GM23338 (cell line): ENCODE measurements at regions not wholly inside any gene's neighbourhood (a gene's known extent, or its start where the extent isn't known, plus 50 kb on each side); places are given as distances from the start of the nearest gene placed in this dataset.

Experiments
- ATAC-seq: fragments of 200-7000 bp; cut with Tn5 transposase; 3 replicates; pipeline ENCODE4 v1.9.1; 2020
- DNase-seq: peaks from one replicate; pipeline ENCODE4 v3.0.0-alpha.2; 2015; ENCODE audit warnings: low spot score
- H2AFZ ChIP-seq: fragments of 200-600 bp; sonication (generic); 2 replicates; pipeline ENCODE4 v1.8.0; 2016; ENCODE audit warnings: antibody characterized with exemption, mild to moderate bottlenecking, moderate library complexity
- H3F3A ChIP-seq: fragments of 200-600 bp; sonication (generic); replicated peaks from 2 replicates; pipeline ENCODE4 v1.8.0; 2017; ENCODE audit warnings: antibody characterized with exemption, mixed run types, low read depth
- H3K27ac ChIP-seq: fragments of 200-600 bp; sonication (generic); 2 replicates; pipeline ENCODE4 v1.6.1; 2016; ENCODE audit warnings: low read depth
- H3K27me3 ChIP-seq: fragments of 200-600 bp; sonication (generic); 2 replicates; pipeline ENCODE4 v1.8.0; 2016; ENCODE audit warnings: mild to moderate bottlenecking, mixed run types, moderate library complexity; ENCODE audit not compliant: insufficient read depth
- H3K36me3 ChIP-seq: fragments of 200-600 bp; sonication (generic); 2 replicates; pipeline ENCODE4 v1.8.0; 2016; ENCODE audit warnings: mild to moderate bottlenecking; ENCODE audit not compliant: insufficient read depth
- H3K4me1 ChIP-seq: fragments of 200-600 bp; sonication (generic); 2 replicates; pipeline ENCODE4 v1.8.0; 2016; ENCODE audit warnings: mild to moderate bottlenecking, moderate library complexity; ENCODE audit not compliant: insufficient read depth
- H3K4me2 ChIP-seq: fragments of 200-600 bp; sonication (generic); 2 replicates; pipeline ENCODE4 v1.7.1; 2017; ENCODE audit warnings: mixed run types
- H3K4me3 ChIP-seq: fragments of 200-600 bp; sonication (generic); 2 replicates; pipeline ENCODE4 v1.6.1; 2016; ENCODE audit warnings: mixed run types
- H3K79me2 ChIP-seq: fragments of 200-600 bp; sonication (generic); replicated peaks from 2 replicates; pipeline ENCODE4 v1.8.0; 2017; ENCODE audit warnings: mild to moderate bottlenecking; ENCODE audit not compliant: insufficient read depth
- H3K9me2 ChIP-seq: fragments of 200-600 bp; sonication (generic); 2 replicates; pipeline ENCODE4 v1.8.0; 2017; ENCODE audit not compliant: insufficient read depth
- H4K20me1 ChIP-seq: fragments of 200-600 bp; sonication (generic); replicated peaks from 2 replicates; pipeline ENCODE4 v1.8.0; 2017; ENCODE audit warnings: mild to moderate bottlenecking; ENCODE audit not compliant: insufficient read depth
- H3K27ac Mint-ChIP-seq: 2 replicates; pipeline ENCODE4 v1.8.0; 2020; ENCODE audit warnings: inconsistent platforms, mild to moderate bottlenecking, moderate library complexity, mixed read lengths
- H3K27me3 Mint-ChIP-seq: 3 replicates; pipeline ENCODE4 v1.8.0; 2022; ENCODE audit warnings: low read depth, mild to moderate bottlenecking, moderate library complexity, mixed read lengths, inconsistent platforms; ENCODE audit not compliant: insufficient read depth, poor library complexity
- H3K36me3 Mint-ChIP-seq: 3 replicates; pipeline ENCODE4 v1.8.0; 2021; ENCODE audit warnings: low read depth, mild to moderate bottlenecking, inconsistent platforms, moderate library complexity, mixed read lengths
- H3K4me1 Mint-ChIP-seq: 3 replicates; pipeline ENCODE4 v1.8.0; 2020; ENCODE audit warnings: mild to moderate bottlenecking, inconsistent platforms, mixed read lengths
- H3K4me3 Mint-ChIP-seq: 3 replicates; pipeline ENCODE4 v1.8.0; 2021; ENCODE audit warnings: moderate library complexity, mild to moderate bottlenecking, inconsistent platforms, mixed read lengths
- H3K9me3 Mint-ChIP-seq: 3 replicates; pipeline ENCODE4 v1.8.0; 2020; ENCODE audit warnings: moderate library complexity, mild to moderate bottlenecking, inconsistent platforms, mixed read lengths
- CREB1 ChIP-seq: fragments of 250-450 bp; sonication (Bioruptor Pico); IDR thresholded peaks from 2 replicates; pipeline ENCODE4 v1.5.0; 2020; ENCODE audit warnings: low read depth, mild to moderate bottlenecking, moderate library complexity
- ETS1 ChIP-seq: IDR thresholded peaks from 2 replicates; pipeline ENCODE4 v1.6.1; 2016; ENCODE audit warnings: antibody characterized with exemption
- EZH2 ChIP-seq: fragments of 200-600 bp; sonication (generic); IDR thresholded peaks from one replicate; pipeline ENCODE4 v1.8.0; 2017; ENCODE audit warnings: antibody characterized with exemption, mild to moderate bottlenecking, low read depth; ENCODE audit not compliant: unreplicated experiment
- JUNB ChIP-seq: IDR thresholded peaks from one replicate; pipeline ENCODE4 v1.6.1; 2016; ENCODE audit warnings: antibody characterized with exemption; ENCODE audit not compliant: unreplicated experiment
- NANOG ChIP-seq: IDR thresholded peaks from 2 replicates; pipeline ENCODE4 v1.6.1; 2016; ENCODE audit warnings: antibody characterized with exemption, borderline replicate concordance
- POLR2AphosphoS5 ChIP-seq: IDR thresholded peaks from 2 replicates; pipeline ENCODE4 v1.6.1; 2016; ENCODE audit warnings: antibody characterized with exemption, low read depth
- REST ChIP-seq: IDR thresholded peaks from one replicate; pipeline ENCODE4 v1.6.1; 2018; ENCODE audit warnings: antibody characterized with exemption; ENCODE audit not compliant: unreplicated experiment
- STAT1 ChIP-seq: IDR thresholded peaks from one replicate; pipeline ENCODE4 v1.6.1; 2016; ENCODE audit warnings: antibody characterized with exemption; ENCODE audit not compliant: unreplicated experiment
- ZNF114 ChIP-seq: fragments of 250-450 bp; sonication (Bioruptor Pico); IDR thresholded peaks from 2 replicates; pipeline ENCODE4 v1.5.0; 2020; ENCODE audit warnings: mild to moderate bottlenecking, moderate library complexity
- ZNF331 ChIP-seq: fragments of 250-450 bp; sonication (Bioruptor Pico); IDR thresholded peaks from 2 replicates; pipeline ENCODE4 v1.5.0; 2020; ENCODE audit warnings: low read depth, mild to moderate bottlenecking, moderate library complexity
- ZNF462 ChIP-seq: fragments of 250-450 bp; sonication (Bioruptor Pico); IDR thresholded peaks from 2 replicates; pipeline ENCODE4 v1.5.0; 2020; ENCODE audit warnings: mild to moderate bottlenecking, moderate library complexity

- Histone ChIP-seq H2AFZ (no peak overlapping the region), H3K9me2 (no peaks in the 10 kb centered on the region), H3K27me3 (no peaks in the 10 kb centered on the region), H4K20me1 (no peaks in the 10 kb centered on the region), H3K4me3 (no peak overlapping the region), H3K4me1 (no peaks in the 10 kb centered on the region), H3K4me2 (no peak overlapping the region), H3K27ac (no peak overlapping the region), H3F3A (no peaks in the 10 kb centered on the region), H3K36me3 (no peaks in the 10 kb centered on the region), H3K79me2 (no peaks in the 10 kb centered on the region)
- no peak for TF ChIP-seq STAT1
- H3K27me3 Mint-ChIP-seq: peaks cover 3% of the 10 kb centered on the region
- no peak for DNase-seq
- ATAC-seq: no peak
- no peak overlapping the region for H3K27ac Mint-ChIP-seq
- no peak overlapping the region for H3K4me3 Mint-ChIP-seq
- H3K9me3 Mint-ChIP-seq: no peaks in the 10 kb centered on the region
- H3K4me1 Mint-ChIP-seq: peaks cover 5% of the 10 kb centered on the region; the same call in 2 of the 3 replicates
- no peaks in the 10 kb centered on the region for H3K36me3 Mint-ChIP-seq
These were observed 160.7 kb upstream of the PCBD1 start for GRCh38 chr10:71048971-71049615.

- ATAC-seq (no peak), DNase-seq (no peak)
- no peak overlapping the region for H3K4me2 ChIP-seq
- no peaks in the 10 kb centered on the region for H3K9me3 Mint-ChIP-seq
- peaks cover 1% of the 10 kb centered on the region; the same call in 2 of the 3 replicates for H3K4me1 Mint-ChIP-seq
- no peak overlapping the region for H3K4me3 Mint-ChIP-seq
- H3K9me2 ChIP-seq: no peaks in the 10 kb centered on the region
- H4K20me1 ChIP-seq: no peaks in the 10 kb centered on the region
- H3K4me3 ChIP-seq: no peak overlapping the region
- H3K36me3 ChIP-seq: no peaks in the 10 kb centered on the region
- H2AFZ ChIP-seq: no peak overlapping the region
- no peak overlapping the region for H3K27ac Mint-ChIP-seq
- peaks cover 3% of the 10 kb centered on the region for H3K27me3 Mint-ChIP-seq
- H3F3A ChIP-seq: no peaks in the 10 kb centered on the region
- no peaks in the 10 kb centered on the region for H3K4me1 ChIP-seq
- no peaks in the 10 kb centered on the region for H3K27me3 ChIP-seq
- no peaks in the 10 kb centered on the region for H3K36me3 Mint-ChIP-seq
- no peaks in the 10 kb centered on the region for H3K79me2 ChIP-seq
- H3K27ac ChIP-seq: no peak overlapping the region
- TF ChIP-seq NANOG (no peak), ZNF331 (CRISPR knock-in tag) (no peak), ETS1 (no peak), JUNB (no peak), POLR2AphosphoS5 (no peak), REST (no peak), CREB1 (CRISPR knock-in tag) (no peak), ZNF462 (CRISPR knock-in tag) (no peak), ZNF114 (no peak), EZH2 (no peak)
These were observed 161.6 kb upstream of the PCBD1 start for GRCh38 chr10:71049994-71050393.
